ENCODE measurements at regions not wholly inside any gene's neighbourhood (a gene's known extent, or its start where the extent isn't known, plus 50 kb on each side); places are given as distances from the start of the nearest gene placed in this dataset.

- Histone ChIP-seq H3K36me3 (ENCODE audit: control insufficient read depth, low read length) (no peaks in the 10 kb centered on the region), H3K27ac (ENCODE audit: low read depth, low read length) (no peak overlapping the region), H3F3A (ENCODE audit: control insufficient read depth, insufficient read depth) (no peaks in the 10 kb centered on the region), H3K4me3 (ENCODE audit: low read length) (no peak overlapping the region), H3K9me3 (ENCODE audit: control insufficient read depth, insufficient read depth, low read length) (no peaks in the 10 kb centered on the region; the same call in 1 of the 2 replicates), H3K79me2 (ENCODE audit: control insufficient read depth, low read length) (no peaks in the 10 kb centered on the region), H4K20me1 (ENCODE audit: control insufficient read depth, insufficient read depth, low read depth, low read length) (no peaks in the 10 kb centered on the region), H3K27me3 (ENCODE audit: control insufficient read depth, low read length) (peaks cover 5% of the 10 kb centered on the region; the same call in 1 of the 2 replicates), H3K4me1 (ENCODE audit: control insufficient read depth, low read length) (no peaks in the 10 kb centered on the region), H3K9me2 (replicated peaks; ENCODE audit: control insufficient read depth, low read length) (no peaks in the 10 kb centered on the region), H3K4me2 (ENCODE audit: low read length) (no peak overlapping the region)
- TF ChIP-seq EZH2phosphoT487 (IDR thresholded peaks at IDR 0.05; ENCODE audit: borderline replicate concordance, low read length) = no peak
- TF ChIP-seq CTCF (IDR thresholded peaks at IDR 0.05; ENCODE audit: low read depth, low read length, poor library complexity, severe bottlenecking) = no peak
These were observed 107.2 kb upstream of the FAM180A start for GRCh38 chr7:135855846-135856245.

DNA sequence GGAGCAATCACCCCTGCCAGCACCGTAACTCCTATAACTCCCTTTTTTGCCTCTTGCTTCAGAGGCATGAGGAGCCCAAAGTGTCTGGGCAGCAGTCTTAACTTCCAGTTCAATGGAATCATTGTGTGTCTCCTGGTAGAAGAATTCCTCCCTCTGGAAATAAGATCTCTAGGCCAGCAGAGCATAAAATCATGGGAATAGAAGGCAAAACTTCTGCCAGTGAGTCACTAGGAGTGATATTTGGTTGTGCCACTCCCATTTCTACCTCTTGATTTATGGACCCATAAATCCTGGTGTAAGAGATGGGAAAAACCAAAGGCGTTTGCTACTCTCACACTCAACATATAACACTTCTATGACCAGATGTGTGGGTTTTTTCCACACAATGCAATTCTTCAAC, 104.9 kb upstream of the FAM180A start:
- H3K4me2 ChIP-seq (ENCODE audit: low read length) = no peak overlapping the region
- H3F3A ChIP-seq (ENCODE audit: control insufficient read depth, insufficient read depth) = no peaks in the 10 kb centered on the region
- H3K79me2 ChIP-seq (ENCODE audit: control insufficient read depth, low read length) = no peaks in the 10 kb centered on the region
- no peaks in the 10 kb centered on the region for H3K9me2 ChIP-seq (replicated peaks; ENCODE audit: control insufficient read depth, low read length)
- H3K4me3 ChIP-seq (ENCODE audit: low read length) = no peak overlapping the region
- TF ChIP-seq EZH2phosphoT487 (IDR thresholded peaks at IDR 0.05; ENCODE audit: borderline replicate concordance, low read length) = no peak
- no peak for TF ChIP-seq CTCF (IDR thresholded peaks at IDR 0.05; ENCODE audit: low read depth, low read length, poor library complexity, severe bottlenecking)
- no peaks in the 10 kb centered on the region for H3K4me1 ChIP-seq (ENCODE audit: control insufficient read depth, low read length)
- no peaks in the 10 kb centered on the region for H4K20me1 ChIP-seq (ENCODE audit: control insufficient read depth, insufficient read depth, low read depth, low read length)
- no peaks in the 10 kb centered on the region for H3K36me3 ChIP-seq (ENCODE audit: control insufficient read depth, low read length)
- H3K27ac ChIP-seq (ENCODE audit: low read depth, low read length) = no peak overlapping the region
- H3K27me3 ChIP-seq (ENCODE audit: control insufficient read depth, low read length) = peaks cover 5% of the 10 kb centered on the region; the same call in 1 of the 2 replicates
- H3K9me3 ChIP-seq (ENCODE audit: control insufficient read depth, insufficient read depth, low read length) = no peaks in the 10 kb centered on the region

GRCh38 chr7:135853008-135853407, 104.4 kb upstream of the FAM180A start:
- Histone ChIP-seq H3K27me3 (ENCODE audit: control insufficient read depth, low read length) (peaks cover 5% of the 10 kb centered on the region; the same call in 1 of the 2 replicates), H3K36me3 (ENCODE audit: control insufficient read depth, low read length) (no peaks in the 10 kb centered on the region), H3K27ac (ENCODE audit: low read depth, low read length) (no peak overlapping the region), H3K4me3 (ENCODE audit: low read length) (no peak overlapping the region), H3F3A (ENCODE audit: control insufficient read depth, insufficient read depth) (no peaks in the 10 kb centered on the region), H3K4me2 (ENCODE audit: low read length) (no peak overlapping the region), H3K9me3 (ENCODE audit: control insufficient read depth, insufficient read depth, low read length) (no peaks in the 10 kb centered on the region), H3K79me2 (ENCODE audit: control insufficient read depth, low read length) (no peaks in the 10 kb centered on the region), H3K9me2 (replicated peaks; ENCODE audit: control insufficient read depth, low read length) (no peaks in the 10 kb centered on the region), H3K4me1 (ENCODE audit: control insufficient read depth, low read length) (no peaks in the 10 kb centered on the region), H4K20me1 (ENCODE audit: control insufficient read depth, insufficient read depth, low read depth, low read length) (no peaks in the 10 kb centered on the region)
- TF ChIP-seq EZH2phosphoT487 (IDR thresholded peaks at IDR 0.05; ENCODE audit: borderline replicate concordance, low read length) (no peak), CTCF (IDR thresholded peaks at IDR 0.05; ENCODE audit: low read depth, low read length, poor library complexity, severe bottlenecking) (no peak)
